HCT116 (cell line): ENCODE measurements at regions not wholly inside any gene's neighbourhood (a gene's known extent, or its start where the extent isn't known, plus 50 kb on each side); places are given as distances from the start of the nearest gene placed in this dataset.

Experiments used
- ATAC-seq: fragments of 200-7000 bp; cut with Tn5 transposase; 2 replicates; pipeline ENCODE4 v1.9.1; 2020; ENCODE audit warnings: mild to moderate bottlenecking, moderate library complexity
- BruUV-seq: library from RNA; stranded (reverse); fragments of 400-500 nt; replicated peaks from 2 replicates; lab custom pipeline; 2021; lab: Mats Ljungman, UMichigan
- CTCF ChIA-PET: fragments of 300-600 bp; sonication (Branson Sonifier 250); formaldehyde crosslinking; loops from one replicate; lab custom pipeline; 2021; ENCODE audit warnings: antibody characterized with exemption; lab: Charles Lee
- POLR2A ChIA-PET: fragments of 300-600, 350-600 bp; sonication (Branson Sonifier 250); formaldehyde crosslinking; loops from one replicate; lab custom pipeline; 2021; ENCODE audit warnings: antibody characterized with exemption; lab: Charles Lee
- RAD21 ChIA-PET, 2 experiments: fragments of 300-600 bp; sonication (Branson Sonifier 250); formaldehyde crosslinking; loops; one replicate each; lab custom pipeline; 2023; ENCODE audit warnings: low total read pairs in 2 of 2; ENCODE audit not compliant: uncharacterized antibody in 2 of 2, unreplicated experiment in 2 of 2, low non-redundant PET in 1 of 2; lab: Charles Lee
- DNase-seq: peaks from one replicate; pipeline ENCODE4 v3.0.0-alpha.2; 2010; ENCODE audit warnings: low read depth, low spot score
- H2AFZ ChIP-seq: fragments of 200-600 bp; shearing (Covaris generic), sonication (generic); 2 replicates; pipeline ENCODE4 v1.6.1; 2017; ENCODE audit warnings: low read depth, mixed run types, mixed read lengths, antibody characterized with exemption, low read length; ENCODE audit not compliant: poor library complexity, severe bottlenecking
- H3K27ac ChIP-seq: 2 replicates; pipeline ENCODE4 v1.5.1; 2012; ENCODE audit warnings: low read depth, low read length
- H3K27me3 ChIP-seq: fragments of 200-600 bp; sonication (generic); 2 replicates; pipeline ENCODE4 v1.6.1; 2016; ENCODE audit warnings: mixed run types, low read length, mixed read lengths; ENCODE audit not compliant: insufficient read depth
- H3K36me3 ChIP-seq, 2 experiments: fragments of 200-500 bp in 1 of 2; fragments of 200-600 bp in 1 of 2; sonication (Bioruptor generic) in 1 of 2; sonication (generic) in 1 of 2; 2 replicates each; pipeline versions ENCODE4 v1.5.1 to v1.6.1; 2014 to 2016; ENCODE audit warnings: low read length in 2 of 2, inconsistent platforms in 1 of 2, mixed read lengths in 1 of 2, mixed run types in 1 of 2; ENCODE audit not compliant: insufficient read depth in 2 of 2, control insufficient read depth in 1 of 2
- H3K4me1 ChIP-seq, 2 experiments: fragments of 200-600 bp in 1 of 2; sonication (generic) in 1 of 2; 2 replicates each; pipeline versions ENCODE4 v1.5.1 to v1.6.1; 2012 to 2017; ENCODE audit warnings: low read length in 2 of 2, inconsistent platforms in 1 of 2, mild to moderate bottlenecking in 1 of 2, mixed read lengths in 1 of 2, mixed run types in 1 of 2, moderate library complexity in 1 of 2; ENCODE audit not compliant: insufficient read depth in 2 of 2, control insufficient read depth in 1 of 2
- H3K4me2 ChIP-seq: fragments of 200-600 bp; sonication (generic); 2 replicates; pipeline ENCODE4 v1.6.1; 2017; ENCODE audit warnings: mixed run types, low read length, mixed read lengths
- H3K4me3 ChIP-seq, 2 experiments: fragments of 200-600 bp in 1 of 2; sonication (generic) in 1 of 2; replicated peaks in 1 of 2; 2 replicates each; pipeline ENCODE4 v1.5.1; 2011 to 2016; ENCODE audit warnings: low read length in 2 of 2, control low read depth in 1 of 2, low read depth in 1 of 2, mild to moderate bottlenecking in 1 of 2, mixed read lengths in 1 of 2, mixed run types in 1 of 2
- H3K79me2 ChIP-seq: fragments of 200-600 bp; sonication (generic); 2 replicates; pipeline ENCODE4 v1.6.1; 2017; ENCODE audit warnings: mild to moderate bottlenecking, mixed run types, low read length, moderate library complexity, mixed read lengths; ENCODE audit not compliant: insufficient read depth
- H3K9ac ChIP-seq: fragments of 200-600 bp; sonication (generic); 2 replicates; pipeline ENCODE4 v1.6.1; 2016; ENCODE audit warnings: low read length, mixed read lengths
- H3K9me2 ChIP-seq: fragments of 200-600 bp; sonication (generic), shearing (Covaris generic); 2 replicates; pipeline ENCODE4 v1.6.1; 2017; ENCODE audit warnings: mixed run types, mild to moderate bottlenecking, moderate library complexity; ENCODE audit not compliant: insufficient read depth
- H3K9me3 ChIP-seq, 2 experiments: fragments of 200-500 bp in 1 of 2; fragments of 200-600 bp in 1 of 2; sonication (Bioruptor generic) in 1 of 2; sonication (generic) in 1 of 2; 2 replicates each; pipeline ENCODE4 v1.6.1; 2014 to 2017; ENCODE audit warnings: low read length in 2 of 2, mixed read lengths in 2 of 2, inconsistent platforms in 1 of 2, low read depth in 1 of 2, mild to moderate bottlenecking in 1 of 2, mixed run types in 1 of 2, moderate library complexity in 1 of 2; ENCODE audit not compliant: control insufficient read depth in 1 of 2, insufficient read depth in 1 of 2
- H4K20me1 ChIP-seq: fragments of 200-600 bp; sonication (generic), shearing (Covaris generic); 2 replicates; pipeline ENCODE4 v1.6.1; 2017; ENCODE audit warnings: mixed run types, mild to moderate bottlenecking, moderate library complexity; ENCODE audit not compliant: insufficient read depth
- ATF3 ChIP-seq: IDR thresholded peaks from 2 replicates; pipeline ENCODE4 v1.6.1; 2012
- CBX3 ChIP-seq: IDR thresholded peaks from 2 replicates; pipeline ENCODE4 v1.6.1; 2012; ENCODE audit warnings: low read depth
- CTCF ChIP-seq, 3 experiments: fragments of 200-600 bp in 1 of 3; sonication (generic) in 1 of 3; IDR thresholded peaks in 2 of 3; conservative IDR thresholded peaks in 1 of 3; 2 replicates each; pipeline ENCODE4 v1.5.1; 2012 to 2017; ENCODE audit warnings: low read depth in 2 of 3, low read length in 2 of 3, antibody characterized with exemption in 1 of 3, borderline replicate concordance in 1 of 3, control low read depth in 1 of 3, mild to moderate bottlenecking in 1 of 3, mixed read lengths in 1 of 3, mixed run types in 1 of 3, moderate library complexity in 1 of 3; ENCODE audit not compliant: insufficient read depth in 1 of 3
- EGR1 ChIP-seq: IDR thresholded peaks from 2 replicates; pipeline ENCODE4 v1.6.1; 2012; ENCODE audit warnings: low read depth
- EZH2phosphoT487 ChIP-seq: fragments of 200-600 bp; IDR thresholded peaks from 2 replicates; pipeline ENCODE4 v1.6.1; 2018; ENCODE audit warnings: antibody characterized with exemption, borderline replicate concordance
- FOSL1 ChIP-seq: IDR thresholded peaks from 2 replicates; pipeline ENCODE4 v1.6.1; 2012; ENCODE audit warnings: low read depth
- JUND ChIP-seq: IDR thresholded peaks from 2 replicates; pipeline ENCODE4 v1.6.1; 2012
- MAX ChIP-seq: IDR thresholded peaks from 2 replicates; pipeline ENCODE4 v1.6.1; 2012
- POLR2A ChIP-seq: IDR thresholded peaks from 2 replicates; pipeline ENCODE4 v1.7.0; 2011; ENCODE audit warnings: borderline replicate concordance; ENCODE audit not compliant: insufficient read depth, insufficient read length; ENCODE audit errors: extremely low read depth
- POLR2AphosphoS5 ChIP-seq: IDR thresholded peaks from 2 replicates; pipeline ENCODE4 v1.6.1; 2011; ENCODE audit warnings: mild to moderate bottlenecking, low read depth, low read length, moderate library complexity
- RAD21 ChIP-seq: IDR thresholded peaks from 2 replicates; pipeline ENCODE4 v1.6.1; 2012; ENCODE audit warnings: low read depth, mild to moderate bottlenecking
- REST ChIP-seq: IDR thresholded peaks from 2 replicates; pipeline ENCODE4 v1.6.1; 2012; ENCODE audit warnings: low read depth
- SRF ChIP-seq: IDR thresholded peaks from 2 replicates; pipeline ENCODE4 v1.6.1; 2012; ENCODE audit warnings: low read depth
- TCF7L2 ChIP-seq: IDR thresholded peaks from 2 replicates; pipeline ENCODE4 v1.7.0; 2011; ENCODE audit warnings: borderline replicate concordance, inconsistent platforms; ENCODE audit not compliant: insufficient read depth, insufficient read length; ENCODE audit errors: extremely low read depth
- YY1 ChIP-seq: IDR thresholded peaks from 2 replicates; pipeline ENCODE4 v1.6.1; 2011; ENCODE audit warnings: low read length, low read depth, moderate library complexity, mild to moderate bottlenecking; ENCODE audit not compliant: insufficient replicate concordance; ENCODE audit errors: extremely low read depth
- ZBTB33 ChIP-seq: IDR thresholded peaks from 2 replicates; pipeline ENCODE4 v1.6.1; 2011; ENCODE audit warnings: mild to moderate bottlenecking, low read length, moderate library complexity; ENCODE audit not compliant: insufficient replicate concordance; ENCODE audit errors: extremely low read depth
- ZFX ChIP-seq: fragments of 450-650 bp; IDR thresholded peaks from 2 replicates; pipeline ENCODE4 v1.6.1; 2017
- ZNF274 ChIP-seq: fragments of 200-500 bp; sonication (Bioruptor generic); IDR thresholded peaks from 2 replicates; pipeline ENCODE4 v1.6.1; 2014; ENCODE audit warnings: mild to moderate bottlenecking, low read depth, low read length, inconsistent platforms
- intact Hi-C: fragments of 100-400 bp; cut with micrococcal nuclease; formaldehyde crosslinking; loops from 2 replicates; pipeline ENCODE4 v1.10.0; 2022

GRCh38 chr13:55652657-55653056 lies 1488.1 kb upstream of the PRR20A start:
- CTCF ChIA-PET = no interaction called here
- Histone ChIP-seq H3K4me1 (no peaks in the 10 kb centered on the region), H3K27me3 (no peaks in the 10 kb centered on the region), H4K20me1 (no peaks in the 10 kb centered on the region), H3K9me2 (no peaks in the 10 kb centered on the region), H3K4me3 (no peak overlapping the region), H3K4me2 (no peak overlapping the region), H3K9me3 (0 out of 4 replicates have a peak, but pooled peaks cover 0 to 3% of the 10 kb centered on the region in 2 experiments), H2AFZ (no peak overlapping the region), H3K79me2 (no peaks in the 10 kb centered on the region), H3K9ac (no peak overlapping the region), H3K27ac (no peak overlapping the region), H3K36me3 (no peaks in the 10 kb centered on the region)
- POLR2A ChIA-PET = no interaction called here
- no peak for DNase-seq
- RAD21 ChIA-PET = no interaction called here
- ATAC-seq = no peak
- no TSS peak for BruUV-seq
- TF ChIP-seq TCF7L2 (no peak), ZFX (no peak), POLR2A (no peak), CBX3 (no peak), MAX (no peak), ATF3 (no peak), ZNF274 (no peak), EZH2phosphoT487 (no peak), POLR2AphosphoS5 (no peak), EGR1 (no peak), CTCF (IDR thresholded peaks at IDR 0.05 in 2 of 3, conservative IDR thresholded peaks at IDR 0.05 in 1 of 3; ENCODE audit: borderline replicate concordance in 1 of 3, insufficient read depth in 1 of 3, low read depth in 2 of 3, low read length in 2 of 3) (no peak), FOSL1 (no peak), SRF (no peak), RAD21 (no peak), YY1 (no peak), ZBTB33 (no peak), REST (no peak), JUND (no peak)
- intact Hi-C loops = no loop called here
